ENCODE measurements at regions not wholly inside any gene's neighbourhood (a gene's known extent, or its start where the extent isn't known, plus 50 kb on each side); places are given as distances from the start of the nearest gene placed in this dataset.

DNA sequence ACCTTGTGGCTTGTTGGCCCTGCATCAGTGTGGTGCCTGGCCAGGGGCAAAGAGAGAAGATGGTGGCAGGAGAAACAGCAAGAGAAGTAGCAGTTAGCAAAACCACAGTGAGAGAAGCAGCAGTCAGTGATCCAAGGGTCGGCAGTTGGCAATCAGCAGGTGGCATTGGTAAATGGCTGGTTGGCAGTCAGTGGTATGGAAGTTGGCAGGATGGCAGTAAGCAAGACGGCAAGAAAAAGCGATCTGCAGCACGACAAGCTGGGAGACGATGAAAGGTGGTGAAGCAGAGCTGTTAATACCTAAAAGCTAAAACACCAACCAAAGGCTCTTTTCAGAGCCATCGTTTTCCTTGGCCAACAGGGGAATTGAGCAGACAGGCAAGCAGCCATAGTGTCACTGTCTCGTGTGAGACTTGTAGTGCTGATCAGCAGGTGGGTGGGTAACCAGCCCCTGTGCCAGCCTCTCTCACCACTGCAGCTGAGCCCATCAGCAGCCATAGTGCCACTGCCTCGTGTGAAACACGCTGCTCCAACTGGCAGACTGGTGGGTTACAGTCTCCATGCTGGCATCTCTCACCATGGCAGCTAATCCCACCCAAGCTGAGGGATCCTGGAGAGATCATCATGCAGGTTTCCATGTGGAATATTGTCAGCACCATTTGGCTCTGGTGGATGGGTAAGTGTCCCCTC is 2078.4 kb downstream of the PCDH7 start:
- TF ChIP-seq, protein P1, sequence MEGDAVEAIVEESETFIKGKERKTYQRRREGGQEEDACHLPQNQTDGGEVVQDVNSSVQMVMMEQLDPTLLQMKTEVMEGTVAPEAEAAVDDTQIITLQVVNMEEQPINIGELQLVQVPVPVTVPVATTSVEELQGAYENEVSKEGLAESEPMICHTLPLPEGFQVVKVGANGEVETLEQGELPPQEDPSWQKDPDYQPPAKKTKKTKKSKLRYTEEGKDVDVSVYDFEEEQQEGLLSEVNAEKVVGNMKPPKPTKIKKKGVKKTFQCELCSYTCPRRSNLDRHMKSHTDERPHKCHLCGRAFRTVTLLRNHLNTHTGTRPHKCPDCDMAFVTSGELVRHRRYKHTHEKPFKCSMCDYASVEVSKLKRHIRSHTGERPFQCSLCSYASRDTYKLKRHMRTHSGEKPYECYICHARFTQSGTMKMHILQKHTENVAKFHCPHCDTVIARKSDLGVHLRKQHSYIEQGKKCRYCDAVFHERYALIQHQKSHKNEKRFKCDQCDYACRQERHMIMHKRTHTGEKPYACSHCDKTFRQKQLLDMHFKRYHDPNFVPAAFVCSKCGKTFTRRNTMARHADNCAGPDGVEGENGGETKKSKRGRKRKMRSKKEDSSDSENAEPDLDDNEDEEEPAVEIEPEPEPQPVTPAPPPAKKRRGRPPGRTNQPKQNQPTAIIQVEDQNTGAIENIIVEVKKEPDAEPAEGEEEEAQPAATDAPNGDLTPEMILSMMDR (IDR thresholded peaks at IDR 0.05), result no peak
- no peak for TF ChIP-seq ZFX (IDR thresholded peaks at IDR 0.05; ENCODE audit: borderline replicate concordance)

All from 22Rv1 (cell line).